Testis (tissue), 2 donors: ENCODE measurements at regions not wholly inside any gene's neighbourhood (a gene's known extent, or its start where the extent isn't known, plus 50 kb on each side); places are given as distances from the start of the nearest gene placed in this dataset.

Source experiments
- DNase-seq: peaks from one replicate; pipeline ENCODE4 v3.0.0-alpha.2; 2019
- H3K27ac ChIP-seq, 2 donors: fragments of 200-600 bp; sonication (generic); one replicate each; pipeline ENCODE4 v1.5.1; 2019
- H3K27me3 ChIP-seq: fragments of 200-600 bp; sonication (generic); one replicate; pipeline ENCODE4 v1.5.1; 2019
- H3K36me3 ChIP-seq: fragments of 200-600 bp; sonication (generic); one replicate; pipeline ENCODE4 v1.5.1; 2017; ENCODE audit warnings: low read depth; ENCODE audit errors: missing control alignments
- H3K4me1 ChIP-seq: fragments of 200-600 bp; sonication (generic); one replicate; pipeline ENCODE4 v1.5.1; 2019
- H3K4me3 ChIP-seq, 2 donors: fragments of 200-600 bp; sonication (generic); one replicate each; pipeline ENCODE4 v1.5.1; 2017 to 2019
- H3K9me3 ChIP-seq: fragments of 200-600 bp; sonication (generic); one replicate; pipeline ENCODE4 v1.5.1; 2017
- CTCF ChIP-seq, 3 experiments: fragments of 450-650 bp in 2 of 3; fragments of 200-600 bp in 1 of 3; sonication (generic) in 1 of 3; IDR thresholded peaks; one replicate each; pipeline ENCODE4 v1.5.1; 2016 to 2019; ENCODE audit warnings: antibody characterized with exemption in 3 of 3, mild to moderate bottlenecking in 2 of 3, moderate library complexity in 1 of 3
- POLR2A ChIP-seq: fragments of 450-650 bp; IDR thresholded peaks from one replicate; pipeline ENCODE4 v1.6.1; 2017; ENCODE audit warnings: antibody characterized with exemption, mild to moderate bottlenecking, moderate library complexity
- WGBS, 2 donors: methylation state at CpG; one replicate each; pipeline ENCODE4 v1.1.5; 2018; 5-methylcytosine and 5-hydroxymethylcytosine counted together
- intact Hi-C: fragments of 100-400 bp; cut with DNase I; formaldehyde crosslinking; loops from one replicate; pipeline ENCODE4 v1.15.1; 2023; ENCODE audit warnings: low total_unique reads

DNA sequence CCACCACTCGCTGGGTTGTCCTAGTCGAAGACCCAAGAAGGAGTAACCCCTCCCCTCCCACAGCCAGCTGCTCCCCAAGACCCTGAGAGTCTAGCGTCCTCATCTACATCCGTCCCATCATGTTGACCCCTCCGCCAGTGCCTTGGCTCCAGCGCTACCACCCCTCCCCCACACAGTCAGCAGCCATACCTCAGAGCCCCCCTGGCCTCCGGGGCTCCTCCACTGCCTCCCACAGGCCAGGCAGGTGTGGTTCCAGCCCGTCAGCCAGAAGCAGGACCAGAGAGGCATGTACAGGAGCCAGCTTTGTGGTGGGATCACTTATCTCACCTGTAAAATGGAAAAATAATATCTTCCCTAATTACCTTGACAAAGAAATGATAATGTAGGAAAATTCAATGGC is 51.5 kb upstream of the PHF21B start:
- WGBS, 2 donors, result 75 to 89% methylated on average over 6 to 8 of the region's 8 CpGs
- Histone ChIP-seq H3K9me3 (no peaks in the 10 kb centered on the region), H3K27ac (no peak overlapping the region), H3K36me3 (no peaks in the 10 kb centered on the region), H3K4me1 (no peaks in the 10 kb centered on the region), H3K27me3 (no peaks in the 10 kb centered on the region), H3K4me3 (no peak overlapping the region)
- intact Hi-C loops, result no loop called here
- no peak for TF ChIP-seq POLR2A
- no peak for DNase-seq

GRCh38 chr22:45064313-45065278 is 54.8 kb upstream of the PHF21B start:
- no peaks in the 10 kb centered on the region for H3K27me3 ChIP-seq
- H3K27ac ChIP-seq, result no peak overlapping the region
- 53 to 68% methylated on average over 18 of the region's 18 CpGs for WGBS, 2 donors

DNA sequence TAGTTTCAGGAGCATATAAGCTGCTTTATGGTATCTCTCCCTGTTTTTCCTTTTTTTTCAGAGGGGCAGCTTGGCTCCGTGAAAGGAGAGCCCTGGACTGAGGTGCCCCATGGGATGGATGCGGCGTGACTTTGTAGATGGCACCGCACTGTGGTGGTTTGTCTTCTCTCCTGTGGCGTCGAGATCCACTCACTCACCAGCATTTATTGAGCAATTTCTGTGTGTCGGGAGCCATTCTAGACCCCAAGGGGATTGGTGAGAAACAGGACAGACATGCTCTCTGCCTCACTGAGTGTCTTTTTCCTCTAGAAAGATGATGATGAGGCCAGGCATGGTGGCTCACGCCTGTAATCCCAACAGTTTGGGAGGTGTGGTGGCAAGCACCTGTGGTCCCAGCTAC is 55.9 kb upstream of the PHF21B start:
- Histone ChIP-seq H3K4me3 (no peak overlapping the region), H3K27me3 (no peaks in the 10 kb centered on the region), H3K4me1 (no peaks in the 10 kb centered on the region), H3K9me3 (no peaks in the 10 kb centered on the region), H3K36me3 (no peaks in the 10 kb centered on the region), H3K27ac (no peak overlapping the region)
- intact Hi-C loops, result no loop called here
- WGBS, 2 donors, result 92 to 95% methylated on average over 8 of the region's 8 CpGs
- TF ChIP-seq POLR2A (no peak), CTCF (IDR thresholded peaks at IDR 0.05) (no peak)
- no peak for DNase-seq

More at GRCh38 chr22:45064313-45065278, 54.8 kb upstream of the PHF21B start:
- DNase-seq, result no peak
- H3K9me3 ChIP-seq, result no peaks in the 10 kb centered on the region
- no peaks in the 10 kb centered on the region for H3K36me3 ChIP-seq
- intact Hi-C loops, result no loop called here
- TF ChIP-seq POLR2A, result no peak
- no peak for TF ChIP-seq CTCF (IDR thresholded peaks at IDR 0.05)
- H3K4me1 ChIP-seq, result no peaks in the 10 kb centered on the region
- no peak overlapping the region for H3K4me3 ChIP-seq

DNA sequence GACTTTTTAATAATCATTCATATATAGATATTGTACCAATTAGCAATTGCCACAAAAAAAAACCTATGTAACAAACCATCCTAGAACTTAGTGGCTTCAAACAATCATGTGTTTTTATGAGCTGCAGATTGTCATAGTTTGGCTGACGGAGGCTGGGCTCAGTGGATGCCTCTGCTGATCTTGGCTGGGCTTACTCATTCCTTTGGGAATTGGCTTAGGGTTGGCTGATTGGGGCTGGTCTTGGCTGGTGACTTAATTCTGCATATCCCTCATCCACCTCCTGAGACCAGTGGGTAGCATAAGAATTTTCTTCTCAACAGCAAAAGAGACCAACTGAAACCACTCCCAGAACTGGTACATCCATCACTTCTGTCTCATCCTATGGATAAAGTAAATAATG is 57.9 kb upstream of the PHF21B start:
- 79 to 89% methylated on average over 1 of the region's 1 CpG for WGBS, 2 donors

DNA sequence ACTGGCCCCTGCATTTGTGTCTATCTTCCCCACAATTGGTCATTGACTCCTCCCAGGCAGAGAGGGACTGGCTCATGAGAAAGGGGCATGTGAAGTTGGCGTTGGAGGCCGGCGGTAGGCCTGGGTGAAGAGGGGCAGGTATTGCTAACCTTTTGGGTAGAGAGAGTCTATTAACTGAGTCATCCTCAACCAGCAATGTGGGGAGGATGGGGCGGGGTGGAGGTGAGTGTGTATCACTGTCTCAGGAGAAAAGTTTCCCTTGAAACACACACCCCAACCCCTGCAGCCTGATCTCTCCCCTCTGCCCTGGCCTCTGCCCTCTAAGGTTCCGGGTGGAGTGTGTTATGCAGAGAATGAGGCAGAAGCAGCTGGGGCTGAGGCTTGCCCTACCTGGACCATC is 60.1 kb upstream of the PHF21B start:
- H3K4me3 ChIP-seq, result no peak overlapping the region
- TF ChIP-seq POLR2A (no peak), CTCF (IDR thresholded peaks at IDR 0.05) (no peak)
- no peak overlapping the region for H3K27ac ChIP-seq
- 84 to 95% methylated on average over 5 of the region's 5 CpGs for WGBS, 2 donors
- H3K27me3 ChIP-seq, result no peaks in the 10 kb centered on the region
- H3K36me3 ChIP-seq, result no peaks in the 10 kb centered on the region
- H3K9me3 ChIP-seq, result no peaks in the 10 kb centered on the region
- intact Hi-C loops, result no loop called here
- H3K4me1 ChIP-seq, result no peaks in the 10 kb centered on the region
- DNase-seq, result no peak

More for the DNA sequence above, 57.9 kb upstream of the PHF21B start:
- no peak for DNase-seq
- H3K4me3 ChIP-seq, result no peak overlapping the region
- H3K36me3 ChIP-seq, result no peaks in the 10 kb centered on the region
- no peaks in the 10 kb centered on the region for H3K27me3 ChIP-seq
- no peak for TF ChIP-seq POLR2A
- no peak for TF ChIP-seq CTCF (IDR thresholded peaks at IDR 0.05)
- H3K9me3 ChIP-seq, result no peaks in the 10 kb centered on the region
- H3K27ac ChIP-seq, result no peak overlapping the region
- intact Hi-C loops, result no loop called here
- no peaks in the 10 kb centered on the region for H3K4me1 ChIP-seq
